Mucosa of stomach (tissue), 1 donor: ENCODE measurements at regions not wholly inside any gene's neighbourhood (a gene's known extent, or its start where the extent isn't known, plus 50 kb on each side); places are given as distances from the start of the nearest gene placed in this dataset.
"Not testable (repeated sequence)": the region's sequence is repeated elsewhere in the genome, so short reads cannot be mapped to it uniquely, and the experiment has no call there.

Source experiments
- H3K27me3 ChIP-seq: one replicate; pipeline ENCODE4 v1.7.0; 2013; ENCODE audit warnings: mild to moderate bottlenecking, low read length; ENCODE audit not compliant: control insufficient read depth, insufficient read depth
- H3K36me3 ChIP-seq: one replicate; pipeline ENCODE4 v1.7.0; 2013; ENCODE audit warnings: low read length; ENCODE audit not compliant: control insufficient read depth, insufficient read depth
- H3K4me1 ChIP-seq: one replicate; pipeline ENCODE4 v1.7.0; 2013; ENCODE audit warnings: mild to moderate bottlenecking, low read length; ENCODE audit not compliant: control insufficient read depth, insufficient read depth
- H3K4me3 ChIP-seq: one replicate; pipeline ENCODE4 v1.7.0; 2013; ENCODE audit warnings: low read length
- H3K9ac ChIP-seq: one replicate; pipeline ENCODE4 v1.7.0; 2013; ENCODE audit warnings: mild to moderate bottlenecking, low read length, moderate library complexity
- H3K9me3 ChIP-seq: one replicate; pipeline ENCODE4 v1.7.0; 2013; ENCODE audit warnings: mild to moderate bottlenecking, low read length, moderate library complexity; ENCODE audit not compliant: control insufficient read depth
- donor health status: Pancreatic carcinoma.

DNA sequence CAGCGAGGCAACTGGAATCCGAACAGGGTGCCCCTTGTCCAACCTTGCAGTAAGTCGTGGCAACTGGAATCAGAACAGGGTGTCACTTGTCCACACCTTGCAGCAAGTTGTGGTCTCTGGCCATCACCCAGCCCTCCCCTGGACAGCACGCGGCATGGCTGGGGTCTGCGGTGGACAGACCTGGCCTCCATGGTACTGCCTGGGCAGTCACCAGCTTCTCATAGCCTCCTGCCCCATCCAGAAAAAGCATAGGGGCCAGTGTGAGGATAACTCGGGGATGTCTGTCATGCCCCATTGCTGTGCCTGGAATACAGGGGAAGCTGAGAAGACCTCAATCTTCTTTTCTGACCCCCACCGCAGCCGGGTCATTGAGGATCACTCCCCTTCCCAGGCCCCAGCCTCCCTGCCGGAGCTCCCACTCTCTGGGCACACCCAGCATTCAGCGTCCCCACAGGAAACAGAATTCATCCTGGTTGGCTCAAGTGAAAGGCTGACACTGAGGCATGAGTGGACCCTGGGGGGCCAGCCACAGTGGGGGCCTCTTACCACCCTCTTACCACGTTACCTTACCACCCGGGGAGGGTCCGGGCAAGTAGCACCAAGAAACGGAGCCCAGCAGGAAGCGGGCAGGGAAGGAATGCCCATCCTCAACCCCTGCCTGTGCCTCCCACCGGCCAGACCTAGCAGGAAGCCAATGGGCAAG, 68.0 kb upstream of the RAB6C start:
- H3K4me1 ChIP-seq: no peaks in the 10 kb centered on the region
- no peak overlapping the region for H3K4me3 ChIP-seq
- H3K9ac ChIP-seq: no peak overlapping the region
- no peaks in the 10 kb centered on the region for H3K36me3 ChIP-seq
- H3K9me3 ChIP-seq: no peaks in the 10 kb centered on the region
- no peaks in the 10 kb centered on the region for H3K27me3 ChIP-seq

DNA sequence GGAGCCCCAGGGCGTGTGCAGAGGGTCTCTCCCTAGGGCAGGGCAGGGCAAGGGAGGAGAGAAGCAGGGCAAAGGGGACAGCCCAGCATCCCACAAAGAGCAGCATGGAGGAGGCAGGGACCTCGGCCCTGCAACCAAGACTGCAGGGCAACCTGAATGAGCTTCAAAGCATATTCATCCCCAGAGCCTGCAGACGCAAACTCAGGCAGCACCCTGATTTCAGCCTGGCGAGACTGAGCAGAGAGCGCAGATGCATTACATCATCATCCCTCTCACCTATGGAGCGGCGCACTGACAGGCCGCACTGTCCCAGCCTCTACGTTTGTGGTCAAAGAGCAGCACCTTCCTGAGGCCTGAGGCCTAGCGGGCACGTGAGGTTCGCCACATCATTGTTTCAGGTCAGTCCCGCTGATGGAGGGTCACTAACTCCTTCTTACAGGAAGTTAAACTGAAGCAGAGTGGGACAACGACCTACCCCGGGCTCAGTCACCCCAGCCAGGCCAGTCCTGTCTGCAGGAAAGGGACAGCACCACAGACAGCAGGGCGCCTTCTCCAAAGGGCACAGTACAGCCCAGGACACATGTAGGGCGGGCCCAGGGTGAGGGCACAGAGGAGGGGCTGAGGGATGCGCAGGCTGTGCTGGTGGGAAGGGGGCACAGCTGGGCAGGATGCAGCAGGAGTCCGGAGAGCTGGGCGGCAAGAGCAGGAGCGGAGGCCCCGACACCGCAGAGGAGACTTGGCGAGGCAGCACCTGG, 67.2 kb upstream of the RAB6C start:
- no peaks in the 10 kb centered on the region for H3K9me3 ChIP-seq
- H3K36me3 ChIP-seq: no peaks in the 10 kb centered on the region
- H3K27me3 ChIP-seq: no peaks in the 10 kb centered on the region
- no peak overlapping the region for H3K4me3 ChIP-seq
- no peak overlapping the region for H3K9ac ChIP-seq
- no peaks in the 10 kb centered on the region for H3K4me1 ChIP-seq

DNA sequence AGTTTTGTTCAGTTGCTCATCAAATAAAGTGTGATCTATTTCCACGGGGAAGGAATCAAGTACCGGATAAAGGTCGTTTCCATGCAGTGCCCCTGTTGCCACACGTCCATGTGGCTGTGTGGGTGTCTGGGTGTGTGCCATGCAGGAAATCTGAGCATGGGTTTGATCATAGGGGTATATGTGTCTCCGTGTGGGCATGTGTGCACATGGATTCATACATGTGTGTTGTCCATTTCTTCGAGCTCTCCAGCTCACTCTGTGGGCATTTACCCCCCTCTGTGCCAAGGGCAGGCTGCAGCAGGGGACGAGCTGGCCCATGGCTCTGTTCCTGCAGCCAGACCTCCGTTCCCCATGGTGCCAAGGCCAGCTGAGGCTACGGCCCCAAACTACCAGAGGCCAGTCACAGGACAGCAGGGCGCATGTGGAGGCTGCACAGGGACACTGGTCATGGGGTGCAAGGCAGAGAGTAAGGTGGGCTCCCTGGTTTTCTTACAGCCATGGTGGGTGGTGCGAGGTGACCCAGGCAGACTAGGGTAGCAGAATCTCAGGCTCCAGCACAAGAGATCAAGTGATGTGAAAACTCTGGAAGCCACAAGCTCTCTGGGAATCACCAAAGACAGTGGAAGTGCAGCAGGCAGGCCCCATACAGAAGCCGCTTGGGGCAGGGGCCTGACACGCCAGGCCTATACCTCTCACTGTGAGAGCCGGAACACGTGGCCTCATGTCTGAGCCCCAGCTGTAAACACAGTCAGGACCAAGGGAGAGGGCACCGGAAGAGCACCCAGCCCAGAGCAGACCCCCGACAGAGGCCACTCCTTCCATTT, 66.4 kb upstream of the RAB6C start:
- H3K4me3 ChIP-seq: no peak overlapping the region
- no peaks in the 10 kb centered on the region for H3K36me3 ChIP-seq
- no peaks in the 10 kb centered on the region for H3K4me1 ChIP-seq
- H3K9ac ChIP-seq: no peak overlapping the region
- H3K27me3 ChIP-seq: no peaks in the 10 kb centered on the region
- no peaks in the 10 kb centered on the region for H3K9me3 ChIP-seq

DNA sequence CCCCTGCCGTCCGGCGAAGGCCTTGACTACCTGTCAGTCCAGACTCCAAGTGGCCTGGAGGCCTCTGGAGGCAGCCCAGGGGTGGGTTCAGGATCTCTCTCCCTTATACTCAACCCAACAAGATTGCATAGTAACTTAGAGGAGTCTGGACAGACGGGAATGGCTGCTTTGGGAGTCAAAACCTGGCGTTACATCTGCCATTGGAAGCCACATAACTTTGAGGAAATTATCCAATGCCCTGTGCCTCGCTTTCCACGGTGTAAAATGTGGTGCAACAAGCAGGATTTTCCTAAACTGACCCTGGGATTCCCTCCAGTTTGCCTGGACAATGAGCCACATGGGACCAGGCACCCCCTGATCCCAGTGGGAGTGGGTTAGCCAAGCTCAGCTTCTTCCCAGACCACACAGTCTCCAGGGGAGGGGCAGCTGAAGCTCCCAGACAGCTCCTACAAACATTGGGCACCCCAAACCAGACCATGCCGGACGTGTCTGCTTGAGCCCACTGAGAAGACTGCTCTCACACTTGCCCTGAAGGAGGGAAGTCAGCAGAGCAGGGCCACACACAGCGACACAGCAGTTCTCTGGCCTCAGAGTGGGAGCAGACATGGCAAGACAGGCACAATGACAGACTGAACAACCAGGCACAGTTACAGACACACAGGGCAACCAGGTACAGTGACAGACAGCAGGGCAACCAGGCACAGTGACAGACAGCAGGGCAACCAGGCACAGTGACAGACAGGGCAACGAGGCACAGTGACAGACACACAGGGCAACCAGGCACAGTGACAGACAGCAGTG, 65.6 kb upstream of the RAB6C start:
- H3K27me3 ChIP-seq: no peaks in the 10 kb centered on the region
- no peaks in the 10 kb centered on the region for H3K9me3 ChIP-seq
- H3K36me3 ChIP-seq: no peaks in the 10 kb centered on the region
- H3K4me3 ChIP-seq: no peak overlapping the region
- no peak overlapping the region for H3K9ac ChIP-seq
- no peaks in the 10 kb centered on the region for H3K4me1 ChIP-seq

DNA sequence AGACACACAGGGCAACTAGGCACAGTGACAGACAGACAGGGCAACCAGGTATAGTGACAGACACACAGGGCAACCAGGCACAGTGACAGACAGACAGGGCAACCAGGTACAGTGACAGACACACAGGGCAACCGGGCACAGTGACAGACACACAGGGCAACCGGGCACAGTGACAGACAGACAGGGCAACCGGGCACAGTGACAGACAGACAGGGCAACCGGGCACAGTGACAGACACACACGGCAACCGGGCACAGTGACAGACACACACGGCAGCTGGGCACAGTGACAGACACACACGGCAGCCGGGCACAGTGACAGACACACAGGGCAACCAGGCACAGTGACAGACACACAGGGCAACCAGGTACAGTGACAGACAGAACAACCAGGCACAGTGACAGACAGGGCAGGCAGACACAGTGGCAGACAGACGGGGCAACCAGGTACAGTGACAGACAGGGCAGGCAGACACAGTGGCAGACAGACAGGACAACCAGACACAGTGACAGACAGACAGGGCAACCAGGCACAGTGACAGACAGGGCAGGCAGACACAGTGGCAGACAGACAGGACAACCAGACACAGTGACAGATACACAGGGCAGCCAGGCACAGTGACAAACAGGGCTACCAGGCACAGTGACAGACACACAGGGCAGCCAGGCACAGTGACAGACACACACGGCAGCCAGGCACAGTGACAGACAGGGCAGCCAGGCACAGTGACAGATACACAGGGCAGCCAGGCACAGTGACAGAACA, 64.7 kb upstream of the RAB6C start:
- no peaks in the 10 kb centered on the region for H3K27me3 ChIP-seq
- H3K9me3 ChIP-seq: no peaks in the 10 kb centered on the region
- H3K36me3 ChIP-seq: no peaks in the 10 kb centered on the region
- H3K4me3 ChIP-seq: no peak overlapping the region
- no peaks in the 10 kb centered on the region for H3K4me1 ChIP-seq
- H3K9ac ChIP-seq: no peak overlapping the region

DNA sequence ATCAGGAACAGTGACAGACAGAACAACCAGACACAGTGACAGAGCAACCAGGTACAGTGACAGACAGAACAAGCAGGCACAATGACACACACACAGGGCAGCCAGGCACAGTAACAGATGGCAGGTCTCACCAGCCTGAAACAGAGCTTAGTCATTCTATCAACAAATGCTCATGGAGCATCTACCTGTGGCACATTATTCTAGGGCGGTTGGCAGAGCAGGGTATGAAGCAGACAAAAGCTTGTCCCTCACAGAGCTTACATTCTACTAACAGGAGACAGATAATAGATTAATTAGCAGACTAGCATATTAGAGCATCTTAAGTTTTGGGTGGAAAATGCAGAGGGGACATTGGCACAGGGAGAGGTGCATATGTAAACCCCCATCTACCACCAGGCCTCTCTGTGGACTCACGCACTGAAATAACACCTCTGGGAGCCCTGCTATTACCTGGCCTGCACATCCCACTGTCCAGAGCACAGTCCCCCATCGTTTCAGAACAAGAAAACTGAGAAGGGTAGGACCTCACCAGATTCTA, 64.1 kb upstream of the RAB6C start:
- Histone ChIP-seq H3K4me3 (no peak overlapping the region), H3K9me3 (no peaks in the 10 kb centered on the region), H3K27me3 (no peaks in the 10 kb centered on the region), H3K36me3 (no peaks in the 10 kb centered on the region), H3K4me1 (no peaks in the 10 kb centered on the region), H3K9ac (no peak overlapping the region)

DNA sequence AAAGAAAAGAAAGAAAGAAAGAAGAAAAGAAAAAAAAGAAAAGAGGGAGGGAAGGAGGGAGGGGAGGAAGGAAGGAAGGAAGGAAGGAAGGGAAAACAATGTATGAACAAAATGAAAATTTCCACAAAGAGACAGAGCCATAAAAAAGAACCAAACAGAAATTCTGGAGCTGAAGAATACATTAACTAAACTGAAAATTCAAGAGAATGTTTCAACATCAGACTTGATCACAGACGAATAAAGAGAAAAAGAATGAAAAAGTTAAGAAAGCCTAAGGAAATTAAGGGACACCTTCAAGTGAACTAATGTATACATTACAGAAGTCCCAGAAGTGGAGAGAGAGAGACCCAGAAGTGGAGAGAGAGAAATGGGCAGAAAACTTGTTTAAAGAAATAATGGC, 60.9 kb upstream of the RAB6C start:
- H3K9ac ChIP-seq: no peak overlapping the region
- no peaks in the 10 kb centered on the region for H3K36me3 ChIP-seq
- no peak overlapping the region for H3K4me3 ChIP-seq
- H3K27me3 ChIP-seq: peaks cover 11% of the 10 kb centered on the region
- H3K4me1 ChIP-seq: peaks cover 2% of the 10 kb centered on the region
- no peaks in the 10 kb centered on the region for H3K9me3 ChIP-seq

DNA sequence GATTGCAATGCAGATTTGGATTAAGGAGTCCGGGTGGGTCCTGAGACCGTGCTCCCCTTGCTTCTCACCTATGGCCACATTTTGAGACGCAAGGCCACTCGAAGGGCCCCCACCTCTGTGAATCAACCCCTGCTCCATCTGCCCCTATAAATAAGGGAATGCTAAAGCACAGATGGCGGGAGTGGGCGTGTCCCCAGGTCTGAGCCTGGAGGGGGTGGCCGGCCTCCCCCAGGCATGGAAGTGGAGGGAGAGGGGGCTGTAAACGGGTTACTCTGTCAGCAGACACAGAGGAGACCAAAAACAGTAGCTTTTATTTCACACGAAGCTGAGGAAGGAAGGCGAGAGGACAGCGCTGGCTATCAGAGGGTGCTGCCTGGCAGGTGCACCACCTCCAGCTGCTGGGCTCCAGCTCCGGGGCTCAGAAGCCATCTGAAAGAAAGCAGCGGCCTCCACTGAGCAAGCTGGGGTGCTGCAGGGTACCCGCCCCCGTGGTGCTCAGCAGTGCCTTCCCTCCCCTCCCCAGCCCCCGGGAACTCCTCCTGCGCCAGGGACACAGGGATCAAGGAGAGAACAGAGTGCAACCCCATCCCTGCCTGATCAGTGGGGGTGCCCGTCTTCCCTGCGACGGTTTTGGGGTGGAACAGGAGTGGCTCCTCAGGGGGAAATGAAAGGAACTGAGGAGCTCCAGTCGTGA, 56.7 kb upstream of the RAB6C start:
- Histone ChIP-seq H3K9me3 (no peaks in the 10 kb centered on the region), H3K36me3 (no peaks in the 10 kb centered on the region), H3K4me3 (no peak overlapping the region), H3K4me1 (peaks cover 4% of the 10 kb centered on the region), H3K9ac (no peak overlapping the region), H3K27me3 (peaks cover 13% of the 10 kb centered on the region)

DNA sequence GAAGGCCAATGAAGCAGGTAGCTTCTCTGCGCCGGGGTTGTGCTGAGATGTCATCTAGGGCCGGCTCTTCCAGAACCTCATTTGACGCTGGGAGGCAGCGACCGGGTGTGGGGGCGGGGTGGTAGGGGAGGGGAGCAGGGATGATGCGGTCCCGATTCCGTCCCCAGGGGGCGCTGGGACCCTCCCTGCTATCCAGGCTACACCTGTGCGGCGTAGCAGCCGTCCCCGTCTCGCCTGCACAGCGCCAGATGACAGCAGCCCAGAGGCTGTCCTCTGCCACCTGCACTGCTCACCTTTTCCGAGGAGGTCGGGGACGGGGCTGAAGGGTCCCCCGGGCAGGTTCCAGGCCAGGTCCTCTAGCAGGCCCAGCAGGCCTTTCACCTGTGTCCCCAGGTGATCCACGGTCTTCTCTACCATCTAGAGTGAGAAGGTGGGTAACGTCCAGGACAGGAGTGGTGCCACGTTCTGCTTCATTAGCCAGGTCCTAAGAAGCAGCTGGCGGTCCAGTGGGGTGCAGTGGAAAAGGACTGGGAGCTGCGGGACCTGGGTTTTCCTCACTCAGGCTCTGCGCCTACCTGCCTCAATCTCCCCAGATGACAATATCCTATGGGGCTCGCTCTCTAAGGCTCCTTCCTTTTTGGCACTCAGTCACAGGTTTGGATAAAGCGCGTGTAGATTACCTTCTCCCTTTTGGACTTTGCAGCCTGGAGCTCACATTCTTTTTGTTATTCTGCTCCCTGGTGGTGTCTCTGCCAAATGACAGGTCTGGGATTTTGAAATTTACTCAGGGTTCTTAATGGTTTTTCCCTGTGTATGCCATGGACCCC, 56.0 kb upstream of the RAB6C start:
- H3K4me3 ChIP-seq: no peak overlapping the region
- no peaks in the 10 kb centered on the region for H3K9me3 ChIP-seq
- no peaks in the 10 kb centered on the region for H3K36me3 ChIP-seq
- H3K27me3 ChIP-seq: peaks cover 13% of the 10 kb centered on the region
- H3K9ac ChIP-seq: no peak overlapping the region
- peaks cover 4% of the 10 kb centered on the region for H3K4me1 ChIP-seq

DNA sequence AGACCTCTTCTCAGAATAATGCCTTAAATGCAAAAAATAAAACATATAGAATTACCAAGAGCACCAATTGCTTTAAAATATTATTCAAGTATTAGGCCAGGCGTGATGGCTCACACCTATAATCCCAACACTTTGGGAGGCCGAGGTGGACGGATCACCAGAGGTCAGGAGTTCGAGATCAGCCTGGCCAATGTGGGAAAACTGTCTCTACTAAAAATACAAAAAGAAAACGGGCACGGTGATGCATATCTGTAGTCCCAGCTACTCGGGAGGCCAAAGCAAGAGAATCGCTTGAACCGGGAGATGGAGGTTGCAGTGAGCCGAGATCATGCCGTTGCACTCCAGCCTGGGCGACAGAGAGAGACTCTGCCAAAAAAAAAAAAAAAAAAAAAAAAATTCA, 55.4 kb upstream of the RAB6C start:
- peaks cover 13% of the 10 kb centered on the region for H3K27me3 ChIP-seq
- H3K9me3 ChIP-seq, H3K4me1 ChIP-seq, H3K36me3 ChIP-seq, H3K9ac ChIP-seq, H3K4me3 ChIP-seq: not testable (repeated sequence)
